ENCODE measurements at regions not wholly inside any gene's neighbourhood (a gene's known extent, or its start where the extent isn't known, plus 50 kb on each side); places are given as distances from the start of the nearest gene placed in this dataset.
A peak's percentile ranks its signal among the peaks of the same experiment; 100 is the strongest.
"Not testable (repeated sequence)": the region's sequence is repeated elsewhere in the genome, so short reads cannot be mapped to it uniquely, and the experiment has no call there.

DNA sequence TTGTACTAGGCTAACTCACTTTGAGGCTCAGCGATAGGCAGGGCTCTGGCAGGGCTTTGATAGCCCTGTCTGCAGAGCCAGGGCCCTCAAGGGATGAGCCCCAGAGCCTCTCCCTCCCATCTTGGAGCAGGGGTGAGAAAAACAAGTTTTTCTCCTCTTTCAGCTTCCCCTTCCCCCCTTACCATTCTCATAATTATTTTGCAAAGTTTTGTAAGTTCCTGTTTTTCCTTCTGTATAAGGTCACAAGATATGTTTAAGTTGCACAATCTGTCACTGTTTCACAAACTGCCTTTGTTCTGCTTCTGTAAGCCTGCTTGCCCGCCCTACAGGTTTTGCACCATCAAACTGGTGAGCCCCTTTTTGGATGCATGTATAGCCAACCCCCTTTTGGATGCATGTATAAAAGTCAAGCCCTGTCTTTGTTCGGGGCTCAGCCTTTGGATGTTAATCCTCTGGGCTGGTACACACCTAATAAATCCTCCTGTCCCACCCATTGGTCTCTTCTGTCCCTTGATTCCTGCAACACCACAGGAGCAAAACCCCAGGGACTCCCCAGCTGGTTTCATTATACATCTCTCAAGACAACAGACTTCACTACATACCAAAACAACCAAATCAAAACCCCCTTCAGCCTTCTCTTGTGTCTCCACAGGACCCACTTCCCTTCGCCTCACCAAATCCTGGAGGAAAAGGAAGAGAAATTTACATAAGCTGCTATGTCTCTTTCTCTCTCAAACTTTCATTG lies 52.5 kb upstream of the RESF1 start:
- H3K36me3 ChIP-seq, result no peaks in the 10 kb centered on the region
- no peaks in the 10 kb centered on the region for H3K4me1 ChIP-seq (ENCODE audit: low read depth)
- no peak overlapping the region for H3K27ac ChIP-seq
- TF ChIP-seq, protein P1, sequence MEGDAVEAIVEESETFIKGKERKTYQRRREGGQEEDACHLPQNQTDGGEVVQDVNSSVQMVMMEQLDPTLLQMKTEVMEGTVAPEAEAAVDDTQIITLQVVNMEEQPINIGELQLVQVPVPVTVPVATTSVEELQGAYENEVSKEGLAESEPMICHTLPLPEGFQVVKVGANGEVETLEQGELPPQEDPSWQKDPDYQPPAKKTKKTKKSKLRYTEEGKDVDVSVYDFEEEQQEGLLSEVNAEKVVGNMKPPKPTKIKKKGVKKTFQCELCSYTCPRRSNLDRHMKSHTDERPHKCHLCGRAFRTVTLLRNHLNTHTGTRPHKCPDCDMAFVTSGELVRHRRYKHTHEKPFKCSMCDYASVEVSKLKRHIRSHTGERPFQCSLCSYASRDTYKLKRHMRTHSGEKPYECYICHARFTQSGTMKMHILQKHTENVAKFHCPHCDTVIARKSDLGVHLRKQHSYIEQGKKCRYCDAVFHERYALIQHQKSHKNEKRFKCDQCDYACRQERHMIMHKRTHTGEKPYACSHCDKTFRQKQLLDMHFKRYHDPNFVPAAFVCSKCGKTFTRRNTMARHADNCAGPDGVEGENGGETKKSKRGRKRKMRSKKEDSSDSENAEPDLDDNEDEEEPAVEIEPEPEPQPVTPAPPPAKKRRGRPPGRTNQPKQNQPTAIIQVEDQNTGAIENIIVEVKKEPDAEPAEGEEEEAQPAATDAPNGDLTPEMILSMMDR (IDR thresholded peaks at IDR 0.05; ENCODE audit: low read depth, low read length), result no peak
- H3K27me3 ChIP-seq, result no peaks in the 10 kb centered on the region
- H3K9me3 ChIP-seq (ENCODE audit: low read depth), result no peaks in the 10 kb centered on the region
- peak in 1 of 2 donors; percentile 65 for DNase-seq (ENCODE audit: low read depth in 1 of 2, low spot score in 1 of 2)
- H3K4me3 ChIP-seq, result no peak overlapping the region

DNA sequence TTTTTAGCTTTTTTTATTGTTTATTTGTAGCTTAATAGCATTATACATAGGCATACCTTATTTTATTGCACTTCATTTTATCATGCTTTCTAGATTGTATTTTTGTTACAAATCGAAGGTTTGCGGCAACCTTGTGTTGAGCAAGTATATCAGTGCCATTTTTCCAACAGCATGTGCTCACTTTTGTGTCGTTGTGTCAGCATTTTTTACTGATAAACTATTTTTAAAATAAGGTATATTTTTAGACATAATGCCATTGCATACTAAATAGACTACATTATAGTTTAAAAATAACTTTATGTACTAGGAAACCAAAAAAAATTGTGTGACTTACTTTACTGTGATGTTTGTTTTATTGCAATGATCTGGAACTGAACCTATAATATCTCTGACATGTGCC lies 56.2 kb upstream of the RESF1 start:
- no peak for DNase-seq (ENCODE audit: low read depth in 1 of 2, low spot score in 1 of 2)
- TF ChIP-seq, protein P1 (IDR thresholded peaks at IDR 0.05; ENCODE audit: low read depth, low read length), result no peak
- Histone ChIP-seq H3K4me1 (ENCODE audit: low read depth) (no peaks in the 10 kb centered on the region), H3K27me3 (no peaks in the 10 kb centered on the region), H3K9me3 (ENCODE audit: low read depth) (no peaks in the 10 kb centered on the region), H3K36me3 (no peaks in the 10 kb centered on the region), H3K4me3 (no peak overlapping the region), H3K27ac (no peak overlapping the region)

DNA sequence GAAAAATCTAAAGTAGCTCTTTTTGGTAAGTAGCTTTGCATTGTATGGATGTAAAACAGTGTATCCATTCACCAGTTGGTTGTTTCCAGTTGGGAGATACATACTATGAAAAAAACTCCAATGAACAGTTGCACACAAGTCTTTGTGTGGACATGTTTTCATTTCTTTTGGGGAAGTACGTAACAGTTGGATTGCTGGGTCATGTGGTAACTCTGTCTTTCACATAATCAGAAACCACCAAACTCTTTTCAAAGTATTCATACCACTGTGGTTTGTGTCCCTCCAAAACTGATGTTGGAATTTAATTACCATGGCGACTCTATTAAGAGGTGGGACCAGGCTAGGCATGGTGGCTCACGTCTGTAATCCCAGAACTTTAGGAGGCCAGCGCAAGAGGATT lies 58.9 kb upstream of the RESF1 start:
- peak in 1 of 2 donors; percentile 41 for DNase-seq (ENCODE audit: low read depth in 1 of 2, low spot score in 1 of 2)
- no peaks in the 10 kb centered on the region for H3K36me3 ChIP-seq
- no peak overlapping the region for H3K27ac ChIP-seq
- no peak overlapping the region for H3K4me3 ChIP-seq
- H3K9me3 ChIP-seq (ENCODE audit: low read depth), result no peaks in the 10 kb centered on the region
- TF ChIP-seq, protein P1 (IDR thresholded peaks at IDR 0.05; ENCODE audit: low read depth, low read length), result no peak
- no peaks in the 10 kb centered on the region for H3K4me1 ChIP-seq (ENCODE audit: low read depth)
- H3K27me3 ChIP-seq, result no peaks in the 10 kb centered on the region

DNA sequence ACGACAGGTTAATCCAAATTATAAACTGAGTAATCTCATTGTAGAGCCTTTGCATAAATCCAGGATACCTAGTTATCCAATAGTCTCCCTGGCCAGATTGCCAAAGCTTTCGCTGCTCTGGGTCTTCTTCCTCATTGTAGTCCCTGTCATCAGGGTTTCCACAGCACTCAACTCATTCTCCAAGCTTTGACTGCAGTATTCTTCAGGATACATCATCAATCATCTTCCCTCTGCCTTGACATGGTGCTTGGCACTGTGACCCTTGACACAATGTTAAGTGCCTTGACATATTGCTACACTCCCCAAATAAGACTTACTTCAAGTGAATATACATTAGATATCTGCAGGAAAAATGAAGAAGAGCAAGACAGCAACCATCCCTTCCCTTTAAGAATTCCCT lies 60.1 kb upstream of the RESF1 start:
- H3K4me1 ChIP-seq (ENCODE audit: low read depth), result no peaks in the 10 kb centered on the region
- H3K27ac ChIP-seq, result no peak overlapping the region
- no peak for DNase-seq (ENCODE audit: low read depth in 1 of 2, low spot score in 1 of 2)
- H3K9me3 ChIP-seq (ENCODE audit: low read depth), result no peaks in the 10 kb centered on the region
- no peaks in the 10 kb centered on the region for H3K36me3 ChIP-seq
- no peak overlapping the region for H3K4me3 ChIP-seq
- TF ChIP-seq, protein P1 (IDR thresholded peaks at IDR 0.05; ENCODE audit: low read depth, low read length), result no peak
- H3K27me3 ChIP-seq, result no peaks in the 10 kb centered on the region

DNA sequence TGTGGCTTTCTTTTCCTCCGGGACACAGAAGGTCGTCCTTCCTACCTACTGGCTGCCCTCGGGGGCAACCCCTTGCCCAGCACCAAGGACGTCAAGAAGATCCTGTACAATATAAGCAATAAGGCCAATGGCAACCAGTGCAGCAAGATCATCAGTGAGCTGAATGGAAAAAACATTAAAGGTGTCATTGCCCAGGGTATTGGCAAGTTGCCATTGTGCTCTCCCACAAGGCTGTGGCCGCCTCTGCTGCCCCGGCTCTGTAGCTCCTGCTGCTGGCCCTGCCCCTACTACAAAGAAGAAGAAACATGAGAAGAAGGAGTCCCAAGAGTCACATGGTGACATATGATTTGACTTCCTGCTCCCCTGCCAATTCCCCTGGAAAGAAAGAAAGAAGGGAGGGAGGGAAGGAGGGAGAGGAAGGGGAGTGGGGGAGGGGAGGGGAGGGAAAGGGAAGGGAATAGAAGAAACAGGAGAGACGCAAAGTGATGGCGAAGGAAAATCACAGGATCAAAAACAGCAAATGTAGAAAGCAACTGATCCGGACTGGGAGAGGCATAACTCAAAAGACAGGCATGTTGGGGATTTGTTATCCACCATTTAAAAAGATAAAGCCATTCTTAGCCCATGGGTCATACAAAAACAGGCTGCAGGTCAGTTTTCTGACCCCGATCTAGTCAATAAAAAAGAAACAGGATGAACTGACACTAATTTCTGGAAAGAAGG lies 61.3 kb upstream of the RESF1 start:
- Histone ChIP-seq H3K36me3 (no peaks in the 10 kb centered on the region), H3K9me3 (ENCODE audit: low read depth) (no peaks in the 10 kb centered on the region), H3K4me3 (no peak overlapping the region), H3K4me1 (ENCODE audit: low read depth) (no peaks in the 10 kb centered on the region), H3K27ac (no peak overlapping the region), H3K27me3 (no peaks in the 10 kb centered on the region)
- TF ChIP-seq, protein P1 (IDR thresholded peaks at IDR 0.05; ENCODE audit: low read depth, low read length), result no peak
- DNase-seq (ENCODE audit: low read depth in 1 of 2, low spot score in 1 of 2), result peak; percentile 44 to 61

DNA sequence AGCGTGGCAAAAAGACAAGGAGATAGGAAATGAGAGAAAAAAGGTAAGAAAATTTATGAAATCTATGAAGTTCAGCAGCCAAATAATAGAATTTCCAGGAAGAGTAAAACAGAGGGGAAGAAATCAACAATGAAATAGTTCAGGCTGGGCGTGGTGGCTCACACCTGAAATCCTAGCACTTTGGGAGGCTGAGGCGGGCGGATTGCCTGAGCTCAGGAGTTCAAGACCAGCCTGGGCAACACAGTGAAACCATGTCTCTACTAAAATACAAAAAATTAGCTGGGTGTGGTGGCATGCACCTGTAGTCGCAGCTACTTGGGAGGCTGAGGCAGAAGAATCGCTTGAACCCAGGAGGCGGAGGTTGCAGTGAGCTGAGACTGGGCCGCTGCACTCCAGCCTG lies 62.1 kb upstream of the RESF1 start:
- H3K4me1 ChIP-seq (ENCODE audit: low read depth); H3K27me3 ChIP-seq; H3K9me3 ChIP-seq (ENCODE audit: low read depth); H3K4me3 ChIP-seq; H3K36me3 ChIP-seq; H3K27ac ChIP-seq; DNase-seq (ENCODE audit: low read depth in 1 of 2, low spot score in 1 of 2): not testable (repeated sequence)

Measured in cardiac muscle cell (in vitro differentiated cells and primary cell).